Neural cell (in vitro differentiated cells): ENCODE measurements at regions not wholly inside any gene's neighbourhood (a gene's known extent, or its start where the extent isn't known, plus 50 kb on each side); places are given as distances from the start of the nearest gene placed in this dataset.

Source experiments
- H2AFZ ChIP-seq: fragments of 200-600, 300-800 bp; sonication (generic), shearing (Covaris generic); 2 replicates; pipeline ENCODE4 v1.6.0; 2014; ENCODE audit warnings: low read depth, mild to moderate bottlenecking, antibody characterized with exemption, low read length, moderate library complexity
- H3F3A ChIP-seq: fragments of 200-600 bp; shearing (Covaris generic); 2 replicates; pipeline ENCODE4 v1.6.1; 2016; ENCODE audit warnings: mild to moderate bottlenecking, moderate library complexity, mixed read lengths, antibody characterized with exemption, low read length; ENCODE audit not compliant: insufficient read depth, poor library complexity, severe bottlenecking
- H3K27ac ChIP-seq: fragments of 200-600, 300-800 bp; sonication (generic), shearing (Covaris generic); 2 replicates; pipeline ENCODE4 v1.5.1; 2014; ENCODE audit warnings: mild to moderate bottlenecking, low read length, moderate library complexity
- H3K27me3 ChIP-seq: fragments of 300-800, 200-600 bp; sonication (generic), shearing (Covaris generic); 2 replicates; pipeline ENCODE4 v1.6.0; 2014; ENCODE audit warnings: mild to moderate bottlenecking, low read depth, low read length, moderate library complexity; ENCODE audit not compliant: insufficient read depth
- H3K36me3 ChIP-seq: fragments of 300-800, 200-600 bp; sonication (generic), shearing (Covaris generic); 2 replicates; pipeline ENCODE4 v1.5.1; 2014; ENCODE audit warnings: mild to moderate bottlenecking, antibody characterized with exemption, low read length, moderate library complexity; ENCODE audit not compliant: insufficient read depth
- H3K4me2 ChIP-seq: fragments of 300-800, 200-600 bp; sonication (generic), shearing (Covaris generic); 2 replicates; pipeline ENCODE4 v1.6.0; 2014; ENCODE audit warnings: mild to moderate bottlenecking, low read length
- H3K4me3 ChIP-seq: fragments of 300-800, 200-600 bp; sonication (generic), shearing (Covaris generic); 2 replicates; pipeline ENCODE4 v1.5.1; 2014; ENCODE audit warnings: mild to moderate bottlenecking, low read length, moderate library complexity
- H3K79me2 ChIP-seq: fragments of 200-600 bp; shearing (Covaris generic); replicated peaks from 2 replicates; pipeline ENCODE4 v1.6.0; 2014; ENCODE audit warnings: mild to moderate bottlenecking, low read length, moderate library complexity; ENCODE audit not compliant: insufficient read depth
- H3K9ac ChIP-seq: fragments of 300-800, 200-600 bp; sonication (generic), shearing (Covaris generic); 2 replicates; pipeline ENCODE4 v1.6.1; 2016; ENCODE audit warnings: mild to moderate bottlenecking, low read length, mixed read lengths
- H3K9me2 ChIP-seq: fragments of 200-600 bp; shearing (Covaris generic); 2 replicates; pipeline ENCODE4 v1.6.1; 2016; ENCODE audit warnings: mild to moderate bottlenecking, low read length, mixed read lengths; ENCODE audit not compliant: insufficient read depth
- H3K9me3 ChIP-seq: fragments of 200-600, 300-800 bp; sonication (generic), shearing (Covaris generic); 2 replicates; pipeline ENCODE4 v1.6.1; 2016; ENCODE audit warnings: mild to moderate bottlenecking, mixed run types, low read length, moderate library complexity, mixed read lengths
- H4K20me1 ChIP-seq: fragments of 200-600 bp; shearing (Covaris generic); 2 replicates; pipeline ENCODE4 v1.6.1; 2016; ENCODE audit warnings: mild to moderate bottlenecking, mixed run types; ENCODE audit not compliant: insufficient read depth
- EZH2 ChIP-seq: fragments of 200-600, 300-800 bp; shearing (Covaris generic), sonication (generic); IDR thresholded peaks from 2 replicates; pipeline ENCODE4 v1.6.1; 2014; ENCODE audit warnings: antibody characterized with exemption, low read length, borderline replicate concordance, mild to moderate bottlenecking; ENCODE audit not compliant: insufficient read depth, poor library complexity, severe bottlenecking
- MXI1 ChIP-seq: fragments of 450-650 bp; conservative IDR thresholded peaks from 2 replicates; pipeline ENCODE4 v1.6.1; 2014; ENCODE audit warnings: antibody characterized with exemption, mild to moderate bottlenecking; ENCODE audit not compliant: poor library complexity, severe bottlenecking
- POLR2AphosphoS5 ChIP-seq: IDR thresholded peaks from 2 replicates; pipeline ENCODE4 v1.6.1; 2012
- RAD21 ChIP-seq: fragments of 450-650 bp; conservative IDR thresholded peaks from 2 replicates; pipeline ENCODE4 v1.6.1; 2014; ENCODE audit warnings: antibody characterized with exemption, mild to moderate bottlenecking, moderate library complexity
- SMC3 ChIP-seq: fragments of 450-650 bp; conservative IDR thresholded peaks from 2 replicates; pipeline ENCODE4 v1.6.1; 2014; ENCODE audit warnings: antibody characterized with exemption, mild to moderate bottlenecking, moderate library complexity; ENCODE audit not compliant: poor library complexity
- TAF1 ChIP-seq: IDR thresholded peaks from 2 replicates; pipeline ENCODE4 v1.6.1; 2012; ENCODE audit warnings: low read depth
- TF ChIP-seq, protein P1 (sequence below): fragments of 450-650 bp; IDR thresholded peaks from 2 replicates; pipeline ENCODE4 v1.5.1; 2014; ENCODE audit warnings: antibody characterized with exemption, mild to moderate bottlenecking, moderate library complexity; ENCODE audit not compliant: poor library complexity, severe bottlenecking
- TF ChIP-seq, protein P2 (sequence below): IDR thresholded peaks from 2 replicates; pipeline ENCODE4 v1.6.1; 2012; ENCODE audit warnings: borderline replicate concordance

DNA sequence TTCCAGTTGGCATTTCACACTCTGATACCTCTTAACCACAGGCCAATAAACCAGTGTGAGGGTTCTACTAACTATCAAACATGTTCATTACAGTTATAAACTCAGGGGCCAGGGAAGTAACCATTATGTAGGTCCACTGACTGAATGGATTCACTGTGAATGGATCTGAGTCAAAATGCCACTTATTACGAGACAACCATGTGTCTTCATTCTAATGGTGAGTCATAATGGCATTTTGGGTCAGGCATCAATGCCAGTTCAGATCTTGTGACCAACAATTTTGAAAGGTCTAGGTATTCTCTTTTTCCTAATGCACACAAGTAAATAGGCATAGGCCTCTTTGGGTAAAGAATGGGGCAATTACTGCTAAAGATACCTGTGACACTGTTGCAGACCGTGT lies 112.2 kb upstream of the HEY2 start:
- Histone ChIP-seq H3K27me3 (no peaks in the 10 kb centered on the region), H3K9ac (no peak overlapping the region), H3F3A (no peaks in the 10 kb centered on the region), H4K20me1 (no peaks in the 10 kb centered on the region), H3K9me2 (no peaks in the 10 kb centered on the region), H3K36me3 (no peaks in the 10 kb centered on the region), H3K79me2 (no peaks in the 10 kb centered on the region), H3K9me3 (no peaks in the 10 kb centered on the region), H2AFZ (no peak overlapping the region), H3K4me2 (no peak overlapping the region), H3K27ac (no peak overlapping the region), H3K4me3 (no peak overlapping the region)
- TF ChIP-seq TAF1 = no peak
- TF ChIP-seq, protein P1, sequence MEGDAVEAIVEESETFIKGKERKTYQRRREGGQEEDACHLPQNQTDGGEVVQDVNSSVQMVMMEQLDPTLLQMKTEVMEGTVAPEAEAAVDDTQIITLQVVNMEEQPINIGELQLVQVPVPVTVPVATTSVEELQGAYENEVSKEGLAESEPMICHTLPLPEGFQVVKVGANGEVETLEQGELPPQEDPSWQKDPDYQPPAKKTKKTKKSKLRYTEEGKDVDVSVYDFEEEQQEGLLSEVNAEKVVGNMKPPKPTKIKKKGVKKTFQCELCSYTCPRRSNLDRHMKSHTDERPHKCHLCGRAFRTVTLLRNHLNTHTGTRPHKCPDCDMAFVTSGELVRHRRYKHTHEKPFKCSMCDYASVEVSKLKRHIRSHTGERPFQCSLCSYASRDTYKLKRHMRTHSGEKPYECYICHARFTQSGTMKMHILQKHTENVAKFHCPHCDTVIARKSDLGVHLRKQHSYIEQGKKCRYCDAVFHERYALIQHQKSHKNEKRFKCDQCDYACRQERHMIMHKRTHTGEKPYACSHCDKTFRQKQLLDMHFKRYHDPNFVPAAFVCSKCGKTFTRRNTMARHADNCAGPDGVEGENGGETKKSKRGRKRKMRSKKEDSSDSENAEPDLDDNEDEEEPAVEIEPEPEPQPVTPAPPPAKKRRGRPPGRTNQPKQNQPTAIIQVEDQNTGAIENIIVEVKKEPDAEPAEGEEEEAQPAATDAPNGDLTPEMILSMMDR = no peak
- no peak for TF ChIP-seq SMC3
- TF ChIP-seq, protein P2, sequence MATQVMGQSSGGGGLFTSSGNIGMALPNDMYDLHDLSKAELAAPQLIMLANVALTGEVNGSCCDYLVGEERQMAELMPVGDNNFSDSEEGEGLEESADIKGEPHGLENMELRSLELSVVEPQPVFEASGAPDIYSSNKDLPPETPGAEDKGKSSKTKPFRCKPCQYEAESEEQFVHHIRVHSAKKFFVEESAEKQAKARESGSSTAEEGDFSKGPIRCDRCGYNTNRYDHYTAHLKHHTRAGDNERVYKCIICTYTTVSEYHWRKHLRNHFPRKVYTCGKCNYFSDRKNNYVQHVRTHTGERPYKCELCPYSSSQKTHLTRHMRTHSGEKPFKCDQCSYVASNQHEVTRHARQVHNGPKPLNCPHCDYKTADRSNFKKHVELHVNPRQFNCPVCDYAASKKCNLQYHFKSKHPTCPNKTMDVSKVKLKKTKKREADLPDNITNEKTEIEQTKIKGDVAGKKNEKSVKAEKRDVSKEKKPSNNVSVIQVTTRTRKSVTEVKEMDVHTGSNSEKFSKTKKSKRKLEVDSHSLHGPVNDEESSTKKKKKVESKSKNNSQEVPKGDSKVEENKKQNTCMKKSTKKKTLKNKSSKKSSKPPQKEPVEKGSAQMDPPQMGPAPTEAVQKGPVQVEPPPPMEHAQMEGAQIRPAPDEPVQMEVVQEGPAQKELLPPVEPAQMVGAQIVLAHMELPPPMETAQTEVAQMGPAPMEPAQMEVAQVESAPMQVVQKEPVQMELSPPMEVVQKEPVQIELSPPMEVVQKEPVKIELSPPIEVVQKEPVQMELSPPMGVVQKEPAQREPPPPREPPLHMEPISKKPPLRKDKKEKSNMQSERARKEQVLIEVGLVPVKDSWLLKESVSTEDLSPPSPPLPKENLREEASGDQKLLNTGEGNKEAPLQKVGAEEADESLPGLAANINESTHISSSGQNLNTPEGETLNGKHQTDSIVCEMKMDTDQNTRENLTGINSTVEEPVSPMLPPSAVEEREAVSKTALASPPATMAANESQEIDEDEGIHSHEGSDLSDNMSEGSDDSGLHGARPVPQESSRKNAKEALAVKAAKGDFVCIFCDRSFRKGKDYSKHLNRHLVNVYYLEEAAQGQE = no peak
- no peak for TF ChIP-seq MXI1
- TF ChIP-seq EZH2 = no peak

DNA sequence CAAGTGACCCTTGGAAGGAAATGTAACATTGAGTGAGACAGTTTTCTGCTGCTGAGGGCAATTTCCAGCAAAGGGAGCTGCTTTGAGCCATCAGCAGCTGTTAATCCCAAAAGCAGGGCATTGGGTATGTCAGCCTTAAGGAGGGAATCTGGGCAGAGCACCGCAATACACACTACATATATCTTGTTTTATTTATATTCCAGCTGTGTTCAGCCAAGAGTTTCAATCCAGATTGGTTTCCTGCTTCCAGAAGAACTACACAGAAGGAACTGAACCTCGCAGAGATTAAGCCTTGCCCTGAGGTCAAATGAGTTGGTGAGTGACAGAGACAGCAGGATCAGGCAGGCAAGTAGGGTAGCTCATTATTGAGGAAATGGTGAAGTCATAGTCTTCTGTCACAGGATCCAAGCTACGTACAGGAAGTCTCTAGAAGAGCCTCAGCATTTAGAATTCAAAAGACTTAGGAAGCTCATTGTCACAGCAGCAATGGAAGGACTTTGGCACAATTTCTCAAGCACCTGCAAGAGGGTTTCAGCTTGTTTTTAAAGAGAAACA lies 109.9 kb upstream of the HEY2 start:
- Histone ChIP-seq H3K4me2 (no peak overlapping the region), H3K27me3 (no peaks in the 10 kb centered on the region), H3K4me3 (no peak overlapping the region), H4K20me1 (no peaks in the 10 kb centered on the region), H3K9me2 (no peaks in the 10 kb centered on the region), H3F3A (no peaks in the 10 kb centered on the region), H3K27ac (no peak overlapping the region), H3K36me3 (no peaks in the 10 kb centered on the region), H3K9me3 (no peaks in the 10 kb centered on the region), H3K9ac (no peak overlapping the region), H3K79me2 (no peaks in the 10 kb centered on the region), H2AFZ (no peak overlapping the region)
- TF ChIP-seq, protein P1 = no peak
- TF ChIP-seq TAF1 = no peak
- TF ChIP-seq EZH2 = no peak
- no peak for TF ChIP-seq POLR2AphosphoS5
- TF ChIP-seq, protein P2 = no peak
- no peak for TF ChIP-seq RAD21
- TF ChIP-seq SMC3 = no peak
